HFF-Myc (cell line): ENCODE measurements at regions not wholly inside any gene's neighbourhood (a gene's known extent, or its start where the extent isn't known, plus 50 kb on each side); places are given as distances from the start of the nearest gene placed in this dataset.
"Not testable (repeated sequence)": the region's sequence is repeated elsewhere in the genome, so short reads cannot be mapped to it uniquely, and the experiment has no call there.

Source experiments
- DNase-seq: peaks from one replicate; pipeline ENCODE4 v3.0.0-alpha.2; 2011; ENCODE audit warnings: low read depth; ENCODE audit errors: extremely low read depth
- H3K4me3 ChIP-seq: replicated peaks from 2 replicates; pipeline ENCODE4 v1.5.1; 2011; ENCODE audit warnings: low read depth, mild to moderate bottlenecking, control low read depth, low read length
- CTCF ChIP-seq: IDR thresholded peaks from 2 replicates; pipeline ENCODE4 v1.5.1; 2012; ENCODE audit warnings: mild to moderate bottlenecking, low read depth, low read length, control low read depth; ENCODE audit errors: missing control alignments

DNA sequence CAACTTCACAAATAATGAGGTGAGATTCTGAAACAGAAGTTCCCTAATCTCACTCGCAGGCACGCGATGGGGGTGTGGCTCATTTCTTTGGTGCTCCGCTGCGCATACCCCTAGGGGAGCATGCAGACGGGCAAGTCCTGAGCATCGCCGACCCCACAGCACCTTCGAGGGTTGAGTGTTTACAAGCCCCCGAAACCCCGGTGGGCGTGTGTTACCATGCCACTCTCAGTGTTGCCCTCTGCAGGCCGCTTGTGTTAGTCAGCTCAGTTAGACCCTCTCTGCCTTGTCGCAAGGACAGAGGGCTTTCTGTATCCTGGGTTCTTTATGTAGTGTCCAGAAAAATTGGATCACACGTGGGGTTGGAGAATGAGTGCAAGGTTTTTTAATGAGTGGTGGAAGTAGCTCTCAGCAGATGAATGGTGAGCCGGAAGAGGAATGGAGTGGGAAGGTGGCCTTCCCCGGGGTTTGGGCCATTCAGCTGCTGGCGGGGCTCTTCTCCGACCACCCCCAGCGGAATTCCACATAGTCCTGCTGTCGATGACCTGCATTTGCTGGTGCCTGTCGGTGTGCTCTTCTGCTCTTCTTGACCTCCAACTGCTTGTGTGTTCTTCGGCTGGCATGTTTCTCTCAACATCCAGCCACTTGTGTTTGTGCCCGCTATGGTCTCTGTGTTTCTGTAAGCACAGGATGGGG lies 191.3 kb downstream of the RPRM start:
- no peak overlapping the region for H3K4me3 ChIP-seq
- DNase-seq, result no peak
- TF ChIP-seq CTCF, result no peak

GRCh38 chr2:153268941-153269461 lies 209.6 kb downstream of the RPRM start:
- DNase-seq, result no peak
- H3K4me3 ChIP-seq, result no peak overlapping the region
- TF ChIP-seq CTCF, result no peak

GRCh38 chr2:153256876-153257275 lies 221.7 kb downstream of the RPRM start:
- H3K4me3 ChIP-seq, DNase-seq: not testable (repeated sequence)

GRCh38 chr2:153246636-153247035 lies 231.9 kb downstream of the RPRM start:
- not testable (repeated sequence) for H3K4me3 ChIP-seq, DNase-seq

- no peak for TF ChIP-seq CTCF
Observed at GRCh38 chr2:153235516-153235915, 243.0 kb downstream of the RPRM start.

GRCh38 chr2:153232464-153232863 lies 246.1 kb downstream of the RPRM start:
- no peak overlapping the region for H3K4me3 ChIP-seq
- TF ChIP-seq CTCF, result no peak
- no peak for DNase-seq

More at GRCh38 chr2:153235516-153235915, 243.0 kb downstream of the RPRM start:
- no peak for DNase-seq
- H3K4me3 ChIP-seq, result no peak overlapping the region

GRCh38 chr2:153230977-153231376 lies 247.6 kb downstream of the RPRM start:
- no peak for DNase-seq
- H3K4me3 ChIP-seq, result no peak overlapping the region
- TF ChIP-seq CTCF, result no peak

GRCh38 chr2:153228904-153229303 lies 249.7 kb downstream of the RPRM start:
- TF ChIP-seq CTCF, result no peak
- DNase-seq, result no peak
- H3K4me3 ChIP-seq, result no peak overlapping the region
